HepG2 (cell line): ENCODE measurements at regions not wholly inside any gene's neighbourhood (a gene's known extent, or its start where the extent isn't known, plus 50 kb on each side); places are given as distances from the start of the nearest gene placed in this dataset.

ENCODE experiments used
- AHDC1 ChIP-seq: sonication (generic); formaldehyde crosslinking; IDR thresholded peaks from 2 replicates; pipeline ENCODE4 v1.5.1; 2020; ENCODE audit warnings: mild to moderate bottlenecking, missing genetic modification reagents, borderline replicate concordance
- LCORL ChIP-seq, 2 experiments: fragments of 450-650 bp in 1 of 2; sonication (generic) in 1 of 2; formaldehyde crosslinking in 1 of 2; IDR thresholded peaks; 2 replicates each; pipeline versions ENCODE4 v1.5.0 to v1.6.1; 2017 to 2020; ENCODE audit warnings: antibody characterized with exemption in 1 of 2, missing genetic modification reagents in 1 of 2
- NR2F1 ChIP-seq, 2 experiments: fragments of 450-650 bp in 1 of 2; formaldehyde crosslinking in 1 of 2; IDR thresholded peaks; 2 replicates each; pipeline versions ENCODE4 v1.5.0 to v1.6.1; 2016 to 2020; ENCODE audit warnings: mild to moderate bottlenecking in 1 of 2, missing compliant biosample characterization in 1 of 2, missing genetic modification reagents in 1 of 2, moderate library complexity in 1 of 2
- PAXIP1 ChIP-seq: sonication (generic); formaldehyde crosslinking; conservative IDR thresholded peaks from 2 replicates; pipeline ENCODE4 v1.4.0; 2020; ENCODE audit warnings: mild to moderate bottlenecking, missing genetic modification reagents, moderate library complexity
- TAF15 ChIP-seq: fragments of 200-400 bp; formaldehyde crosslinking; IDR thresholded peaks from one replicate; pipeline ENCODE4 v1.6.1; 2018; ENCODE audit warnings: mild to moderate bottlenecking, low read depth, low read length; ENCODE audit not compliant: poor library complexity, severe bottlenecking
- TEAD3 ChIP-seq: optimal IDR thresholded peaks from 2 replicates; pipeline ENCODE3; 2016; ENCODE audit warnings: borderline replicate concordance
- TGIF2 ChIP-seq: IDR thresholded peaks from 2 replicates; pipeline ENCODE4 v1.6.1; 2016; ENCODE audit warnings: control low read depth, missing compliant biosample characterization
- THAP11 ChIP-seq: IDR thresholded peaks from 2 replicates; pipeline ENCODE4 v1.6.1; 2016; ENCODE audit warnings: missing biosample characterization, missing genetic modification reagents
- THAP8 ChIP-seq: sonication (generic); formaldehyde crosslinking; IDR thresholded peaks from 2 replicates; pipeline ENCODE4 v1.5.1; 2020; ENCODE audit warnings: missing genetic modification reagents, mild to moderate bottlenecking, borderline replicate concordance
- TSC22D2 ChIP-seq: sonication (generic); formaldehyde crosslinking; IDR thresholded peaks from 2 replicates; pipeline ENCODE4 v1.5.1; 2020; ENCODE audit warnings: missing genetic modification reagents, mild to moderate bottlenecking, borderline replicate concordance
- ZBTB7A ChIP-seq: sonication (generic); formaldehyde crosslinking; IDR thresholded peaks from 2 replicates; pipeline ENCODE4 v1.8.0; 2022; ENCODE audit warnings: mild to moderate bottlenecking, missing genetic modification reagents
- ZC3H13 ChIP-seq: sonication (generic); formaldehyde crosslinking; IDR thresholded peaks from 2 replicates; pipeline ENCODE4 v1.8.1; 2023; ENCODE audit warnings: mild to moderate bottlenecking, missing genetic modification reagents, moderate library complexity
- ZFAT ChIP-seq: sonication (generic); formaldehyde crosslinking; conservative IDR thresholded peaks from 2 replicates; pipeline ENCODE4 v1.8.1; 2023; ENCODE audit warnings: missing genetic modification reagents, inconsistent platforms
- ZNF205 ChIP-seq: IDR thresholded peaks from 2 replicates; pipeline ENCODE4 v1.6.1; 2018; ENCODE audit warnings: missing biosample characterization, missing genetic modification reagents
- ZNF253 ChIP-seq: sonication (generic); formaldehyde crosslinking; IDR thresholded peaks from 2 replicates; pipeline ENCODE4 v1.8.0; 2022; ENCODE audit warnings: mild to moderate bottlenecking, missing genetic modification reagents, borderline replicate concordance
- ZSCAN30 ChIP-seq: sonication (generic); formaldehyde crosslinking; IDR thresholded peaks from 2 replicates; pipeline ENCODE4 v1.5.0; 2020; ENCODE audit warnings: mild to moderate bottlenecking, missing genetic modification reagents
- TF ChIP-seq, protein P1 (sequence below): sonication (generic); formaldehyde crosslinking; IDR thresholded peaks from 2 replicates; pipeline ENCODE4 v1.4.0; 2020; ENCODE audit warnings: missing genetic modification reagents, mild to moderate bottlenecking, borderline replicate concordance

DNA sequence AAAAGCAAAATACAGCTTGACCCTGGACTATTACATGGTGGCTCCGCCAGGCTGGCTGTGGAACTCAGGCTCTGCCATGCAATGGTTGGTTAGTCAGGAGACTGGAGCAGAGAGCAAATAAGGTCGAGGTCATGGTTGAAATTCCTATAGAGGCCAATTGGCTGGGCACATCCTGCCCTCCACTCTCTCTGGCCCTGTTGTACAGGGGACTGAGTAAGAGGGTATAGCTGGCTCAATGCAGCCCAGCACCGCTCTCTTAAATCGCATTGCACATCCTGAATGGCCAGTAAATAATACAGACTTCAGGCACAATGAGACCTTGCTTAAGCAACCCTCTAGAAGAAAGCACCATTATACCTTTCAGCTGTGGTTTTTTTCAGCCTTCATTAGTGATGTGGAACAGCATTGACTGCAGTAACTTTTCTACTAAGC is 59.3 kb upstream of the PPP2R5A start (continued):
- peak; percentile 55 for TF ChIP-seq PAXIP1 (CRISPR knock-in tag)
- TF ChIP-seq THAP8 (CRISPR knock-in tag): no peak
- peak; percentile 91 for TF ChIP-seq TEAD3 (CRISPR knock-in tag)
- TF ChIP-seq TGIF2 (CRISPR knock-in tag): no peak
- no peak for TF ChIP-seq ZSCAN30
- no peak for TF ChIP-seq ZFAT (CRISPR knock-in tag)
- no peak for TF ChIP-seq LCORL (IDR thresholded peaks at IDR 0.05)
- peak; percentile 44; the same call in 1 of the 2 replicates for TF ChIP-seq LCORL (CRISPR knock-in tag; IDR thresholded peaks at IDR 0.05)
- TF ChIP-seq ZBTB7A (CRISPR knock-in tag): no peak
- TF ChIP-seq TAF15: no peak
- peak; percentile 50 for TF ChIP-seq THAP11
- TF ChIP-seq AHDC1 (CRISPR knock-in tag): peak; percentile 61; the same call in 1 of the 2 replicates
- 0 out of 2 replicates have a peak, but pooled peaks have one; percentile 12 for TF ChIP-seq ZNF205 (CRISPR knock-in tag)
- TF ChIP-seq ZC3H13: no peak
- peak; percentile 65 to 73 for TF ChIP-seq NR2F1 (CRISPR knock-in tag; IDR thresholded peaks at IDR 0.05)
- TF ChIP-seq, protein P1, sequence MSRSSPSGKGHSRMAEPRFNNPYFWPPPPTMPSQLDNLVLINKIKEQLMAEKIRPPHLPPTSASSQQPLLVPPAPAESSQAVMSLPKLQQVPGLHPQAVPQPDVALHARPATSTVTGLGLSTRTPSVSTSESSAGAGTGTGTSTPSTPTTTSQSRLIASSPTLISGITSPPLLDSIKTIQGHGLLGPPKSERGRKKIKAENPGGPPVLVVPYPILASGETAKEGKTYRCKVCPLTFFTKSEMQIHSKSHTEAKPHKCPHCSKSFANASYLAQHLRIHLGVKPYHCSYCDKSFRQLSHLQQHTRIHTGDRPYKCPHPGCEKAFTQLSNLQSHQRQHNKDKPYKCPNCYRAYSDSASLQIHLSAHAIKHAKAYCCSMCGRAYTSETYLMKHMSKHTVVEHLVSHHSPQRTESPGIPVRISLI (CRISPR knock-in tag): no peak
- TF ChIP-seq TSC22D2 (CRISPR knock-in tag): 0 out of 2 replicates have a peak, but pooled peaks have one; percentile 40
- no peak for TF ChIP-seq ZNF253 (CRISPR knock-in tag)
